Endothelial cell of umbilical vein (primary cell): ENCODE measurements at regions not wholly inside any gene's neighbourhood (a gene's known extent, or its start where the extent isn't known, plus 50 kb on each side); places are given as distances from the start of the nearest gene placed in this dataset.

Experiments
- BruUV-seq: library from RNA; stranded (reverse); fragments of 400-500 nt; replicated peaks from 2 replicates; lab custom pipeline; 2021; lab: Mats Ljungman, UMichigan
- CTCF ChIA-PET: fragments of 300-600, 350-600 bp; sonication (Branson Sonifier 250); formaldehyde crosslinking; loops from one replicate; lab custom pipeline; 2021; ENCODE audit warnings: antibody characterized with exemption, inconsistent platforms; lab: Charles Lee
- POLR2A ChIA-PET: fragments of 300-600, 350-600 bp; sonication (Branson Sonifier 250); formaldehyde crosslinking; loops from one replicate; lab custom pipeline; 2021; ENCODE audit warnings: antibody characterized with exemption, inconsistent platforms; lab: Charles Lee
- DNase-seq: peaks from one replicate; pipeline ENCODE4 v3.0.0-alpha.2; 2011; ENCODE audit warnings: low read depth, low spot score
- FAIRE-seq: peaks from 2 replicates; lab custom pipeline; 2011; peaks lifted over from hg19 to GRCh38; lab: Jason Lieb, UNC
- H2AFZ ChIP-seq: 2 replicates; pipeline ENCODE4 v1.6.0; 2012; ENCODE audit warnings: low read depth, low read length, control low read depth, inconsistent platforms
- H3K27ac ChIP-seq: 2 replicates; pipeline ENCODE4 v1.5.1; 2011; ENCODE audit warnings: low read depth, mild to moderate bottlenecking, control low read depth, low read length, moderate library complexity; ENCODE audit not compliant: insufficient read depth
- H3K27me3 ChIP-seq, 2 experiments: 2 replicates each; pipeline versions ENCODE4 v1.6.0 to v1.6.1; 2011; ENCODE audit warnings: low read length in 2 of 2, mixed read lengths in 1 of 2; ENCODE audit not compliant: control insufficient read depth in 2 of 2, insufficient read depth in 2 of 2
- H3K36me3 ChIP-seq, 2 experiments: 2 replicates in 1 of 2; 3 replicates in 1 of 2; pipeline ENCODE4 v1.5.1; 2011; ENCODE audit warnings: low read length in 2 of 2, mild to moderate bottlenecking in 1 of 2, moderate library complexity in 1 of 2; ENCODE audit not compliant: control insufficient read depth in 2 of 2, insufficient read depth in 2 of 2; ENCODE audit errors: extremely low read depth in 1 of 2
- H3K4me1 ChIP-seq: 3 replicates; pipeline ENCODE4 v1.5.1; 2011; ENCODE audit warnings: mild to moderate bottlenecking, low read length; ENCODE audit not compliant: control insufficient read depth, insufficient read depth; ENCODE audit errors: extremely low read depth
- H3K4me2 ChIP-seq: 2 replicates; pipeline ENCODE4 v1.6.1; 2011; ENCODE audit warnings: low read length, control low read depth, mixed read lengths; ENCODE audit not compliant: insufficient read depth
- H3K4me3 ChIP-seq, 3 experiments: fragments of 200-600 bp in 1 of 3; sonication (generic), shearing (Covaris generic) in 1 of 3; replicated peaks in 1 of 3; 2 replicates each; pipeline ENCODE4 v1.5.1; 2011 to 2016; ENCODE audit warnings: control low read depth in 3 of 3, low read length in 3 of 3, mild to moderate bottlenecking in 2 of 3, inconsistent platforms in 1 of 3, low read depth in 1 of 3, moderate library complexity in 1 of 3; ENCODE audit not compliant: insufficient read depth in 1 of 3
- H3K79me2 ChIP-seq: 2 replicates; pipeline ENCODE4 v1.6.0; 2012; ENCODE audit warnings: low read length, inconsistent platforms; ENCODE audit not compliant: control insufficient read depth, insufficient read depth
- H3K9ac ChIP-seq: replicated peaks from 2 replicates; pipeline ENCODE3; 2011; ENCODE audit warnings: low read length, control low read depth; ENCODE audit not compliant: insufficient read depth; ENCODE audit errors: extremely low read depth
- H3K9me1 ChIP-seq: replicated peaks from 3 replicates; pipeline ENCODE4 v1.6.0; 2011; ENCODE audit warnings: mild to moderate bottlenecking, low read length; ENCODE audit not compliant: control insufficient read depth, insufficient read depth; ENCODE audit errors: extremely low read depth
- H3K9me3 ChIP-seq: replicated peaks from 2 replicates; pipeline ENCODE4 v1.5.1; 2012; ENCODE audit warnings: low read length, inconsistent platforms; ENCODE audit not compliant: control insufficient read depth, insufficient read depth
- H4K20me1 ChIP-seq: replicated peaks from 2 replicates; pipeline ENCODE3; 2011; ENCODE audit warnings: mild to moderate bottlenecking, low read length; ENCODE audit not compliant: control insufficient read depth, insufficient read depth; ENCODE audit errors: extremely low read depth
- CTCF ChIP-seq, 2 donors: IDR thresholded peaks; 1 replicate in 1 of 2; 2 replicates in 1 of 2; pipeline ENCODE4 v1.5.1; 2011; ENCODE audit warnings: low read length in 2 of 2, mild to moderate bottlenecking in 2 of 2, moderate library complexity in 2 of 2, control low read depth in 1 of 2, inconsistent platforms in 1 of 2, low read depth in 1 of 2; ENCODE audit not compliant: insufficient read depth in 1 of 2; ENCODE audit errors: extremely low read depth in 1 of 2
- EZH2 ChIP-seq: IDR thresholded peaks from 2 replicates; pipeline ENCODE4 v1.6.1; 2012; ENCODE audit warnings: borderline replicate concordance, low read depth, mild to moderate bottlenecking, moderate library complexity, low read length, inconsistent platforms; ENCODE audit not compliant: severe bottlenecking
- FOS ChIP-seq: IDR thresholded peaks from 2 replicates; pipeline ENCODE4 v1.6.1; 2011; ENCODE audit warnings: mild to moderate bottlenecking, low read length, moderate library complexity, borderline replicate concordance; ENCODE audit not compliant: insufficient read depth
- GATA2 ChIP-seq: IDR thresholded peaks from 2 replicates; pipeline ENCODE4 v1.7.0; 2011; ENCODE audit warnings: low read depth, mild to moderate bottlenecking, moderate library complexity, mixed read lengths, low read length; ENCODE audit not compliant: insufficient read length, insufficient read depth
- JUN ChIP-seq: IDR thresholded peaks from 2 replicates; pipeline ENCODE4 v1.6.1; 2011; ENCODE audit warnings: borderline replicate concordance, low read depth; ENCODE audit not compliant: insufficient read length, insufficient read depth
- MYC ChIP-seq: IDR thresholded peaks from one replicate; pipeline ENCODE4 v1.6.1; 2011; ENCODE audit warnings: mild to moderate bottlenecking, low read depth, low read length
- POLR2A ChIP-seq: IDR thresholded peaks from 2 replicates; pipeline ENCODE4 v1.6.1; 2012; ENCODE audit warnings: low read depth, mild to moderate bottlenecking, control low read depth, low read length
- POLR2AphosphoS5 ChIP-seq: IDR thresholded peaks from 2 replicates; pipeline ENCODE4 v1.6.1; 2012; ENCODE audit warnings: low read depth, mild to moderate bottlenecking, control low read depth, low read length, moderate library complexity; ENCODE audit not compliant: insufficient read depth
- dilution Hi-C: fragments of 300-500 bp; cut with MboI; formaldehyde crosslinking; loops from one replicate; pipeline ENCODE4 v1.15.0; 2019; ENCODE audit warnings: low sequenced_read_pairs; ENCODE audit not compliant: extremely low pct_ligation_motif_present
- intact Hi-C: fragments of 100-400 bp; cut with micrococcal nuclease; formaldehyde crosslinking; loops from one replicate; pipeline ENCODE4 v1.10.0; 2022
- TF ChIP-seq, protein P1 (sequence below): IDR thresholded peaks from 2 replicates; pipeline ENCODE4 v1.6.1; 2011; ENCODE audit not compliant: insufficient read depth, insufficient read length

DNA sequence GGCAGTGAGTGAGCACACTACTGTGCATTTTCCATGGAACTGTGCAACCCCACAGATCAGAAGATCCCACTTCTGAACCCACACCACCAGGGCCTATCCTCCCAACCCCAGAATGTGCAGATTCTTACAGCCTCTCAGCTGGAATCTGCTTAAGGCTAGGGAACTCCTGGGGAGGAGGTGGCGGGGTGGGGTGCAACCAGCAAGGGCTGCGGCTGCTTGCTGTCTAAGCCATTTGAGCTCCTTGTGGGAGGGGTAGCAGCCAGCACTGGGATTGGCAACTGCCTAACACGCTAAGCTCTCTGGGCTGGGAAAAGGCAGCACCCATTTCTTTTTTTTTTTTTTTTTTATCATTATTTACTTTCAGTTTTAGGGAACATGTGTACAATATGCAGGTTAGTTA is 353.3 kb downstream of the RAB28 start:
- intact Hi-C loops: no loop called here

More for the DNA sequence above, 353.3 kb downstream of the RAB28 start:
- dilution Hi-C loops: no loop called here
- Histone ChIP-seq H3K9me3 (no peaks in the 10 kb centered on the region), H3K27me3 (no peaks in the 10 kb centered on the region), H3K4me3 (no peak overlapping the region), H3K9me1 (no peaks in the 10 kb centered on the region), H3K36me3 (no peaks in the 10 kb centered on the region), H3K79me2 (no peaks in the 10 kb centered on the region), H3K4me1 (no peaks in the 10 kb centered on the region), H3K4me2 (no peak overlapping the region), H3K9ac (no peak overlapping the region), H4K20me1 (no peaks in the 10 kb centered on the region), H3K27ac (no peak overlapping the region), H2AFZ (no peak overlapping the region)
- no peak for TF ChIP-seq MYC
- no peak for TF ChIP-seq POLR2AphosphoS5
- TF ChIP-seq, protein P1, sequence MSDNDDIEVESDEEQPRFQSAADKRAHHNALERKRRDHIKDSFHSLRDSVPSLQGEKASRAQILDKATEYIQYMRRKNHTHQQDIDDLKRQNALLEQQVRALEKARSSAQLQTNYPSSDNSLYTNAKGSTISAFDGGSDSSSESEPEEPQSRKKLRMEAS: no peak
- TF ChIP-seq JUN: no peak
- no peak for TF ChIP-seq CTCF (IDR thresholded peaks at IDR 0.05; ENCODE audit: extremely low read depth in 1 of 2, insufficient read depth in 1 of 2, low read depth in 1 of 2, low read length in 2 of 2)
- TF ChIP-seq FOS: no peak
- no peak for TF ChIP-seq GATA2
- TF ChIP-seq EZH2: no peak
- no peak for TF ChIP-seq POLR2A
- no TSS peak for BruUV-seq
- FAIRE-seq: no peak
- CTCF ChIA-PET: no interaction called here
- no peak for DNase-seq
- POLR2A ChIA-PET: no interaction called here
